Left ventricle myocardium inferior (tissue), 1 donor: ENCODE measurements at regions not wholly inside any gene's neighbourhood (a gene's known extent, or its start where the extent isn't known, plus 50 kb on each side); places are given as distances from the start of the nearest gene placed in this dataset.

Experiments
- DNase-seq: peaks from one replicate; pipeline ENCODE4 v3.0.0-alpha.2; 2020
- H3K27ac ChIP-seq: fragments of 200-600 bp; replicated peaks from 2 replicates; pipeline ENCODE4 v1.8.0; 2021
- H3K27me3 ChIP-seq: fragments of 200-600 bp; 2 replicates; pipeline ENCODE4 v1.8.0; 2021; ENCODE audit warnings: low read depth
- H3K36me3 ChIP-seq: fragments of 200-600 bp; 2 replicates; pipeline ENCODE4 v1.8.0; 2021
- H3K4me1 ChIP-seq: fragments of 200-600 bp; 2 replicates; pipeline ENCODE4 v1.8.0; 2021
- H3K4me3 ChIP-seq: fragments of 200-600 bp; 2 replicates; pipeline ENCODE4 v1.8.0; 2021; ENCODE audit warnings: mild to moderate bottlenecking, moderate library complexity
- H3K9me3 ChIP-seq: fragments of 200-600 bp; replicated peaks from 2 replicates; pipeline ENCODE4 v1.8.0; 2021
- intact Hi-C: fragments of 100-400 bp; cut with micrococcal nuclease; formaldehyde crosslinking; loops from one replicate; pipeline ENCODE4 v1.11.0; 2022
- TF ChIP-seq, protein P1 (sequence below): fragments of 200-600 bp; IDR thresholded peaks from 2 replicates; pipeline ENCODE4 v1.8.0; 2021; ENCODE audit warnings: antibody characterized with exemption, mild to moderate bottlenecking, borderline replicate concordance
- donor health status: DM: no; HTN: yes; CAD: no; lungs with severe emphysema.

GRCh38 chr1:36573445-36573844 lies 90.7 kb upstream of the CSF3R start:
- no peaks in the 10 kb centered on the region for H3K4me1 ChIP-seq
- peaks cover 89% of the 10 kb centered on the region for H3K27me3 ChIP-seq
- H3K27ac ChIP-seq = no peak overlapping the region
- H3K36me3 ChIP-seq = no peaks in the 10 kb centered on the region
- TF ChIP-seq, protein P1, sequence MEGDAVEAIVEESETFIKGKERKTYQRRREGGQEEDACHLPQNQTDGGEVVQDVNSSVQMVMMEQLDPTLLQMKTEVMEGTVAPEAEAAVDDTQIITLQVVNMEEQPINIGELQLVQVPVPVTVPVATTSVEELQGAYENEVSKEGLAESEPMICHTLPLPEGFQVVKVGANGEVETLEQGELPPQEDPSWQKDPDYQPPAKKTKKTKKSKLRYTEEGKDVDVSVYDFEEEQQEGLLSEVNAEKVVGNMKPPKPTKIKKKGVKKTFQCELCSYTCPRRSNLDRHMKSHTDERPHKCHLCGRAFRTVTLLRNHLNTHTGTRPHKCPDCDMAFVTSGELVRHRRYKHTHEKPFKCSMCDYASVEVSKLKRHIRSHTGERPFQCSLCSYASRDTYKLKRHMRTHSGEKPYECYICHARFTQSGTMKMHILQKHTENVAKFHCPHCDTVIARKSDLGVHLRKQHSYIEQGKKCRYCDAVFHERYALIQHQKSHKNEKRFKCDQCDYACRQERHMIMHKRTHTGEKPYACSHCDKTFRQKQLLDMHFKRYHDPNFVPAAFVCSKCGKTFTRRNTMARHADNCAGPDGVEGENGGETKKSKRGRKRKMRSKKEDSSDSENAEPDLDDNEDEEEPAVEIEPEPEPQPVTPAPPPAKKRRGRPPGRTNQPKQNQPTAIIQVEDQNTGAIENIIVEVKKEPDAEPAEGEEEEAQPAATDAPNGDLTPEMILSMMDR = no peak
- no peak overlapping the region for H3K4me3 ChIP-seq
- intact Hi-C loops = no loop called here
- H3K9me3 ChIP-seq = no peaks in the 10 kb centered on the region
- DNase-seq = no peak

GRCh38 chr1:36572906-36573305 lies 90.2 kb upstream of the CSF3R start:
- no peak overlapping the region for H3K27ac ChIP-seq
- TF ChIP-seq, protein P1 = no peak
- H3K9me3 ChIP-seq = no peaks in the 10 kb centered on the region
- H3K27me3 ChIP-seq = peaks cover 89% of the 10 kb centered on the region
- H3K4me3 ChIP-seq = no peak overlapping the region
- intact Hi-C loops = no loop called here
- no peak for DNase-seq
- H3K36me3 ChIP-seq = no peaks in the 10 kb centered on the region
- H3K4me1 ChIP-seq = no peaks in the 10 kb centered on the region

DNA sequence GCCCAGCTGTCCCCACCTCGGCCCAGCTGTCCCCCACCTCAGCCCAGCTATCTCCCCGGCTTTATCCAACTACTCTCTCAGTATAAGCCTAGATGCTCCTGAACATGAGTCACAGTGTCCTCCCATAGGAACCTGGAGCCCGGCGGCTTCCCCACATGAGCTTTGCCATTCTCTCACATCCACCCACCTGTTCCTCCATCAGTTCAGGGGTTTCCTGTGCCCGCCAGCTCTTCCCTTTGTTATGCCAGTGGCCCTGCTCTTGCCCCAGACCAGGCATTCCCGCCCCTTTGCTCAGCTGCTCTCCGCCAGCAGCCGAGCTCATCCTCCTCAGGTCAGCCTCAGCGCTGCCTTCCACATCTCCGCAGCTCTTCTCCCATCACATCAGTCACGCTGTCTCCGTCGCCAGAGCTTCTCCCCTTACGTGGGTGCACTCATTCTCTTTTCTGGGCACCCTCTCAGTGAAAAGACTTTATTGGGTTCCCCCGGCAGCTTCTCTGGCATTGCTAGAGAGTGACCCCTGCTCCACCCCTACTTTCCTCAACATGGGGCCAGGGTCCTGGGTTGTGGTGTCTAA lies 89.5 kb upstream of the CSF3R start:
- TF ChIP-seq, protein P1 = no peak
- intact Hi-C loops = no loop called here
- Histone ChIP-seq H3K4me3 (no peak overlapping the region), H3K4me1 (no peaks in the 10 kb centered on the region), H3K9me3 (no peaks in the 10 kb centered on the region), H3K27me3 (peaks cover 83% of the 10 kb centered on the region), H3K27ac (no peak overlapping the region), H3K36me3 (no peaks in the 10 kb centered on the region)
- no peak for DNase-seq

- no peak overlapping the region for H3K4me3 ChIP-seq
- H3K9me3 ChIP-seq = no peaks in the 10 kb centered on the region
- TF ChIP-seq, protein P1 = no peak
- no peak for DNase-seq
- no peaks in the 10 kb centered on the region for H3K36me3 ChIP-seq
- peaks cover 75% of the 10 kb centered on the region for H3K27me3 ChIP-seq
- intact Hi-C loops = no loop called here
- H3K27ac ChIP-seq = no peak overlapping the region
- no peaks in the 10 kb centered on the region for H3K4me1 ChIP-seq
These were observed 88.4 kb upstream of the CSF3R start for GRCh38 chr1:36571106-36571505.

DNA sequence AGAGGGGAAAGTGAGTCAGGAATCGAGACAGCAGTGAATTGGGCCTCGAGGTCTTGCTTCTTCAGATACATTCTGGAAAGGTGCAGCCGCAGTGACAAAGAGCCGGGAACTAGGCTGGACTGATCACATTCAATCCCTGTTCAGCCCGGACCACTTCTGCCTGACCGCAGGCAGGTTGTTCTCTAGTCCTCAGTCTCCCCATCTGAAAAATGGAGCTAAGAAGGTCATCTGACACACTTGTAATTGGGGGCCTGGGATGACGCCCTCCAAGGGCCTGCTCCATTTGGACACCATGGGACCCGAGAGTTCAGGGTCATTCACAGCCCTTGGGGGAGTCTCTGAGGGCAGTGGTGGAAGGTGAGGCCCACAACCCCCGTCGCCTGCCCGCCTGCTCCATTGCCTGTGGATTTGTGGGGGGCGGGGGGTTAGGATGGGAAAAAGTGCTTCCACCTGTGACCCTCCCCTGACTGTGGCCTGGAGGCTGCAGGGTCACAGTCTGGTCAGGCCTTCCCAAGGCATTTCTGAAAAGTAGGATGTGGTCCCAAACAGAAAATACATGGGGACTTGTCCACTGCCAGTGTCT lies 87.9 kb upstream of the CSF3R start:
- no peaks in the 10 kb centered on the region for H3K36me3 ChIP-seq
- no peaks in the 10 kb centered on the region for H3K4me1 ChIP-seq
- DNase-seq = no peak
- H3K4me3 ChIP-seq = no peak overlapping the region
- intact Hi-C loops = no loop called here
- TF ChIP-seq, protein P1 = no peak
- H3K9me3 ChIP-seq = no peaks in the 10 kb centered on the region
- peaks cover 75% of the 10 kb centered on the region for H3K27me3 ChIP-seq
- H3K27ac ChIP-seq = no peak overlapping the region
